Muscle of leg (tissue), 3 donors: ENCODE measurements at regions not wholly inside any gene's neighbourhood (a gene's known extent, or its start where the extent isn't known, plus 50 kb on each side); places are given as distances from the start of the nearest gene placed in this dataset.
"Not testable (repeated sequence)": the region's sequence is repeated elsewhere in the genome, so short reads cannot be mapped to it uniquely, and the experiment has no call there.

Experiments
- DNase-seq: peaks from one replicate; pipeline ENCODE4 v3.0.0; 2013
- H3K27ac ChIP-seq: one replicate; pipeline ENCODE4 v1.5.1; 2013; ENCODE audit warnings: mild to moderate bottlenecking, low read length, control low read depth
- H3K27me3 ChIP-seq: one replicate; pipeline ENCODE4 v1.6.1; 2013; ENCODE audit warnings: low read length; ENCODE audit not compliant: control insufficient read depth, insufficient read depth
- H3K36me3 ChIP-seq: one replicate; pipeline ENCODE4 v1.6.1; 2013; ENCODE audit warnings: low read length; ENCODE audit not compliant: control insufficient read depth, insufficient read depth
- H3K4me1 ChIP-seq: one replicate; pipeline ENCODE4 v1.6.1; 2013; ENCODE audit warnings: low read length; ENCODE audit not compliant: control insufficient read depth, insufficient read depth
- H3K4me3 ChIP-seq: one replicate; pipeline ENCODE4 v1.5.1; 2013; ENCODE audit warnings: low read length, control low read depth
- H3K9me3 ChIP-seq: replicated peaks from 2 replicates; pipeline ENCODE4 v1.6.1; 2013; ENCODE audit warnings: low read depth, low read length; ENCODE audit not compliant: control insufficient read depth
- WGBS: methylation state at CpG from one replicate; pipeline ENCODE4 v1.1.5; 2013; ENCODE audit warnings: missing lambda C conversion rate; ENCODE audit not compliant: insufficient coverage; 5-methylcytosine and 5-hydroxymethylcytosine counted together

DNA sequence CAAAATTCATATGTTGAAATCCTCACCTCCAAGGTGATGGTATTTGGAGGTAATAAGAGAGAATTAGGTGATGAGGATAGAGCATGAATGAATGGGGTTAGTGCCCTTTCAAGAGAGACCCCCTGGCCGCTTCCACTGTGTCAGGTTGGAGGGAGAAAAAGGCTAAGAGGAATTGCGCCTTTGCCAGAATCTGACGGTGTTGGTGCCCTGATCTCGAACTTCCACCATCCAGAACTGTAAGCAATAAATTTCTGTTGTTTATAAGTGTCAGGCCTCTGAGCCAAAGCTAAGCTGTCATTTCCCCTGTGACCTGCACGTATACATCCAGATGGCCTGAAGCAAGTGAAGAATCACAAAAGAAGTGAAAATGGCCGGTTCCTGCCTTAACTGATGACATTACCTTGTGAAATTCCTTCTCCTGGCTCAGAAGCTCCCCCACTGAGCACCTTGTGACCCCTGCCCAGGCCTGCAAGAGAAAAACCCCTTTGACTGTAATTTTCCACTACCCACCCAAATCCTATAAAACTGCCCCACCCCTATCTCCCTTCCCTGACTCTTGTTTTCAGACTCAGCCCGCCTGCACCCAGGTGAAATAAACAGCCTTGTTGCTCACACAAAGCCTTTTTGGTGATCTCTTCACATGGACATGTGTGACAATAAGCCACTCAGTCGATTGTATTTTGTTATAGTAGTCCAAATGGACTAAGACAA is 878.9 kb upstream of the GOT2 start:
- not testable (repeated sequence) for H3K36me3 ChIP-seq, DNase-seq, H3K27me3 ChIP-seq, H3K9me3 ChIP-seq, H3K4me3 ChIP-seq, H3K27ac ChIP-seq, H3K4me1 ChIP-seq
- WGBS = 0% methylated on average over 2 of the region's 8 CpGs

DNA sequence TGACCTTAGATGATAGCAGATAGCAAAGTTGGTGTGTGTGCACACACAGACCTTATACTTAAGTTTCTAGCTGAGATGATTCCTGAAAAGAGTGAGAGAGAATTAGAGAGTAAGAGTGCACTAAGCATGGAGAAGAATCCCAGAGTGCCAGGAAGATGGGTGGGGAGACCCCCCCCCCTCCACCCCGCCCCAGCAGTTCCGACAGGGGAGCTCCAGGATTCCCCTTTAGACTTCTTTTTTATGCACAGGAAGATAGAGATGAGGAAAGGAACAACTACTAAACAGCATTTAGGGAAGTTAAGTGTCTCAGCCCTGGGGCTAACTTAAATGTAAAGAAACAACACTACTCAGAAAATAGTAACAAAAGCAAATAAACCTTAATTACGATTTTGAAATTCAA is 878.0 kb upstream of the GOT2 start:
- Histone ChIP-seq H3K4me3 (no peak overlapping the region), H3K4me1 (no peaks in the 10 kb centered on the region), H3K9me3 (no peaks in the 10 kb centered on the region), H3K27ac (no peak overlapping the region), H3K27me3 (no peaks in the 10 kb centered on the region), H3K36me3 (no peaks in the 10 kb centered on the region)
- no CpG with 5 or more reads among the region's 3 CpGs for WGBS
- no peak for DNase-seq

DNA sequence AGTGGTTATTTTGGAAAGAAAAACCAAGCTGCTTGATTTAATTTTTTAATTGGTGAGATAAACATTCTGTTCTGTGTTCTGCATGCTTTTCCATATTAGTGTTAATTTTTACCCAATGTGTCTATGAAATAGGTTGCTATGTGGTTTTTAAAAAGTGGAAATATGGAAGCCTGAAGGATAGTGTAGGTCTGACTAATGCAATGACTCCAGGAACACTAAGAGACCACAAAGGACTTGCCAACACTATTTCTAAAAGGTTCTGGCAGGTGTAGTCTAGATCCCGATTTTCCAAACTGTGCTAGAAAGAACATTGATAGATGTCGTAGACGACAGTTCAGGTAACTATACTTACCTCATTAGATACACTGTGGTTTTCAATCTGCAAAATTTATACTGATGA is 877.4 kb upstream of the GOT2 start:
- no CpG with 5 or more reads among the region's 3 CpGs for WGBS
- Histone ChIP-seq H3K27me3 (no peaks in the 10 kb centered on the region), H3K9me3 (no peaks in the 10 kb centered on the region), H3K36me3 (no peaks in the 10 kb centered on the region), H3K27ac (no peak overlapping the region), H3K4me1 (no peaks in the 10 kb centered on the region), H3K4me3 (no peak overlapping the region)
- DNase-seq = no peak

DNA sequence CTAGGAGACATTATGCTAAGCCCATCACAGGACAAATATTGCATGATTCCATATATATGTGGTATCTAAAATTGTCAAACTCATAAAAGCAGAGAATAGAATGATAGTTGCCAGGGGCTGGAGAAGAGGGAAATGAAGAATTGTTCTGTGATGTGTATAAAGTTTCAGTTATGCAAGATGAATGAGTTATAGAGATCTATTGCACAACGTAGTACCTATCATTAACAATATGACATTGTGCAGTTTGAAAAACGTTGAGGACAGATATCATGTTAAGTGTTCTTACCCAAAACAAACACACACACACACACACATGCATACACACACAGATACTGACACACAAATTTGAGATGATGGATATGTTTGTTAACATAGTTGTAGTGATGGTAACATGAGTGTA is 871.6 kb upstream of the GOT2 start:
- Histone ChIP-seq H3K36me3 (no peaks in the 10 kb centered on the region), H3K27ac (no peak overlapping the region), H3K4me3 (no peak overlapping the region), H3K9me3 (no peaks in the 10 kb centered on the region), H3K27me3 (no peaks in the 10 kb centered on the region), H3K4me1 (no peaks in the 10 kb centered on the region)
- WGBS = no CpG with 5 or more reads among the region's 2 CpGs
- DNase-seq = no peak

DNA sequence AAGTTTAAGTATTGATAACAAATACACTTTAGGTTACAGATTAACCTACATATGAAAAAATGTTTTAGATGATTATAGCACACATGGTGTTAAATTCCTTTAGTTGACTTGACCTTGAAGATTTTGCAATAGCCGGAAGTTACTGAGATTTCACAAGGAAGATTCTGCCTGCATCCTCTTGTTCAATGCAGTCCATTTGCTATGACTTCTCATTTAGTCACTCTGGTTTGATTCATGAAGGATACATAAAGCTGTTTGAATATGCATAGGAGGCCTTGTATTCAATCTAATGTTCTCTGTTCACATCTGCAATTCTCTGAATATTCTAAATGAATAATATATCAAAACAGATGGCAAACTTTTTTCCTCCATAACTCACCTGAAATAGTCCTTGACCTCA is 870.2 kb upstream of the GOT2 start:
- Histone ChIP-seq H3K9me3 (no peaks in the 10 kb centered on the region), H3K27ac (no peak overlapping the region), H3K4me1 (no peaks in the 10 kb centered on the region), H3K27me3 (no peaks in the 10 kb centered on the region), H3K36me3 (no peaks in the 10 kb centered on the region), H3K4me3 (no peak overlapping the region)
- DNase-seq = no peak
- no CpG with 5 or more reads among the region's 1 CpG for WGBS

DNA sequence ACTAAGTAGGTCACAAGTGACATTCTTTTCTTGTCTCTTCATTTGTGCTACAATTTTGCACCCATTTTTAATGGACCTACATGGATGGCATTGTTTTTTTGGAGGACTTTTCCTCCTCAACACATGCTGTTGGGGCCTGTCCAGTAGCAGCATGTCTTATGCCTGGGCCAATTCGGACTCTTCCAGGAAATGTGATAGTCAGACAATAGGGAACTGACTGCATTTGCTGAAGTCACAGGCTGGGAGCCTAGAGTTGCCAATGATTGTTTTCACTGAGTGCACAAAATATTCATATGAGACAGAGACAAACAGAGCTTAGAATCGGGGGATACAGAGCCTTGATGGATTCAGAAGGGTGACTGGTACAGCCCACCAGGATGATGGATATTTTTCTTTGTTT is 867.3 kb upstream of the GOT2 start:
- peak; percentile 27 for DNase-seq
- no CpG with 5 or more reads among the region's 2 CpGs for WGBS
- H3K36me3 ChIP-seq = no peaks in the 10 kb centered on the region
- H3K9me3 ChIP-seq = no peaks in the 10 kb centered on the region
- no peaks in the 10 kb centered on the region for H3K4me1 ChIP-seq
- H3K27me3 ChIP-seq = no peaks in the 10 kb centered on the region
- H3K4me3 ChIP-seq = no peak overlapping the region
- no peak overlapping the region for H3K27ac ChIP-seq

DNA sequence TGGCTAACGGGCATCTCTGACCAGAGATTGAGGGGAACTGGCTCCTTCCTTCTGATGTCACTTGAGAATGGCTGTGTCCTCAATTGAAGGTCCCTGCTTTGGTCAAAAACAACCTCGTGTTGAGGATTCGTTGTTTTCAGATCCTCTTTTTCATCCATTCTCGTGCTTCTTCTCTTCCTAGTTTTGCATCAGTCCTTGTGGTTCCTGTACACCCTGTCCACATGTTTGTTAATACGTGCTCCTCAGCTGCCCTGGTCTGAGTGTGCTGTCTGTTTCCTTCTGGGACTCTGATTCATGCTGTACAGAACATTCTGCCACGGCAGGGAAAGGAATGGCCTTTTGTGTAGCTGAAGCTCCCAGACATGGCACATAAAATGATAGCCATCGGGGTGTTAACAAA is 863.2 kb upstream of the GOT2 start:
- H3K27ac ChIP-seq = no peak overlapping the region
- no peaks in the 10 kb centered on the region for H3K36me3 ChIP-seq
- no peaks in the 10 kb centered on the region for H3K4me1 ChIP-seq
- H3K27me3 ChIP-seq = no peaks in the 10 kb centered on the region
- no peak overlapping the region for H3K4me3 ChIP-seq
- WGBS = 82% methylated on average over 5 of the region's 7 CpGs
- no peaks in the 10 kb centered on the region for H3K9me3 ChIP-seq
- DNase-seq = no peak

DNA sequence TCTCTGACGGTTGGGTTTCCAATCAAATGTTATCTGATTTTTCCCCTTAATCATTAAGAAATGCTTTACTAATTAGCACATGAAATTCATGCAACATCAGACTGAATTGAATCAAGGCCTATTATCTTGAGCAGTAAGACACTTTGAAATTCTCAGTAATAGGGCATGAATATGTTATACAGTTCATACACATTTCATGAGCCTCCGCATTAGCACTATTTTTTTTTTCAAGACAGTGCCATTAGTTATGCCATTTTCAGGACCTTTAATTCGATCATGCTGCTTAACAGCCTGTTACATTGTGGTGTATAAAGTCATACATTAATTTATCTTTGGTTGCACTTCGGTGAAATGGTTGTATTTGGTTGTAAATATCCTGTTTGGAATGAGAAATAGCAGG is 862.6 kb upstream of the GOT2 start:
- no peaks in the 10 kb centered on the region for H3K36me3 ChIP-seq
- DNase-seq = no peak
- H3K27me3 ChIP-seq = no peaks in the 10 kb centered on the region
- no peak overlapping the region for H3K4me3 ChIP-seq
- H3K4me1 ChIP-seq = no peaks in the 10 kb centered on the region
- no CpG with 5 or more reads among the region's 4 CpGs for WGBS
- no peak overlapping the region for H3K27ac ChIP-seq
- no peaks in the 10 kb centered on the region for H3K9me3 ChIP-seq

DNA sequence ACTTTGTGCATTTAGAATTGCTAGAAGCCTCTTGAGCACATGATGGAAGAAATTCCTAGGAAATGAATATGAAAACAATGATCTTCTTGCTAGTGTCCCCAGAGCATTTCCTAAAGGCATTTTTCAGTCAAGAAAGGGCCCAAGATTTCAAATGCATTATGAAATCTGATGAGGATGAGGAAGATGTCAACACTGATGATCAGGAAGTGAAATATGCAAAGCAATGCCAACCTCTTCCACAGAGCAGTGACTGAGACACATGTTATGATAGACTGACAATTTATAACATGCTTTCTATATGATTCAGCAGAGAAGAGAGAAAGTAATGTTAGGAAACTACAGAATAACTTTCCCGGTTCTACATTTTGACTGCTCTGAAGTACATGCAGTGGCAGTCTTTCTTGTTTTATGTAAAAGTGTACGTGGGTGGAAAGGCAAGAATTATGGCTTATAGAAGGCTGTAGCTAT is 859.1 kb upstream of the GOT2 start:
- Histone ChIP-seq H3K4me1 (no peaks in the 10 kb centered on the region), H3K36me3 (no peaks in the 10 kb centered on the region), H3K4me3 (no peak overlapping the region), H3K27ac (peak overlapping the region; percentile 10), H3K9me3 (no peaks in the 10 kb centered on the region), H3K27me3 (no peaks in the 10 kb centered on the region)
- no CpG with 5 or more reads among the region's 2 CpGs for WGBS
- peak; percentile 59 for DNase-seq

DNA sequence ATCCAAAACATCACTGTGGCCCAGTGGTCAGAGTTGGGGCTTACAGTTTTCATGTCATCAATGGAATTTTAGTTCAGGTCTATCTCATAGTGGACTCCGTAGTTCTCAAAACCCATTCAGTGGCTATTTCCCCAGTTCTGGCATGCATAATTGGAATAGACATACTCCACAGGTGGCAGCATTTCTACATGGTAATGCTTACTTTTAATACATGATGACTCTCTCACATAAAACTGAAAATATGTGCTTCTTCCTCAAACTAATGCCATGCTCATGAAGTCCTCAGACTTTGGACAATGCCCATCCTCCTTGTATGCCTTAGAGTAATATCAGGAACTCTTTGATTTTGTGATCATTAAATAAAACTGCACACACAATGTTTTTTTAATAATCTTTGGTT is 857.4 kb upstream of the GOT2 start:
- Histone ChIP-seq H3K9me3 (no peaks in the 10 kb centered on the region), H3K36me3 (no peaks in the 10 kb centered on the region), H3K27me3 (no peaks in the 10 kb centered on the region), H3K4me1 (no peaks in the 10 kb centered on the region), H3K27ac (no peak overlapping the region), H3K4me3 (no peak overlapping the region)
- whole genome bisulfite sequencing = 80% methylated on average over 1 of the region's 1 CpG
- no peak for DNase-seq

DNA sequence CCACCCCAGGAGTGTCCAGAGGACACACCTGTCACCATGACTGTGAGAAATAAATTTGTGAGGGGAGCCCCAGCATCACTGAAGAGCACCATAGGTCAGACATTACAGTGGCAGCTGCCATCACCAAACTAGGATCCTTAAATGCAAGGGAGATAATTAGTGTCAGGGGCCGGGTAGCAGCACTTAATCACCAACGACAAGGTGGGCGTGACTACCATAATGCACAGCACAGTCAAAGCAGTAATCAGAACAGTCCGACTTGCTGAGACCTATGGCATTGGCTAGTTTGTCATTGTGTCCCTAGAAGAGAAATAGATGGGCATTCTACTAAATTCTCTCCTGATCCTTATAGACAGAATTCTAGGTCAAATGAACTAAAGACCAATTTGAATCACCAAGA is 856.7 kb upstream of the GOT2 start:
- no peak overlapping the region for H3K4me3 ChIP-seq
- H3K27ac ChIP-seq = no peak overlapping the region
- no peaks in the 10 kb centered on the region for H3K36me3 ChIP-seq
- no peaks in the 10 kb centered on the region for H3K4me1 ChIP-seq
- DNase-seq = no peak
- 69% methylated on average over 3 of the region's 4 CpGs for whole genome bisulfite sequencing
- H3K27me3 ChIP-seq = no peaks in the 10 kb centered on the region
- no peaks in the 10 kb centered on the region for H3K9me3 ChIP-seq
